GM21619 (cell line): ENCODE measurements at regions not wholly inside any gene's neighbourhood (a gene's known extent, or its start where the extent isn't known, plus 50 kb on each side); places are given as distances from the start of the nearest gene placed in this dataset.

ENCODE experiments used
- ATAC-seq: cut with Tn5 transposase; IDR thresholded peaks from one replicate; pipeline ENCODE4 v1.9.1; 2021; ENCODE audit not compliant: unreplicated experiment

- no peak for ATAC-seq
Measured at GRCh38 chr16:64312292-64312691, 809.6 kb downstream of the CDH11 start.

DNA sequence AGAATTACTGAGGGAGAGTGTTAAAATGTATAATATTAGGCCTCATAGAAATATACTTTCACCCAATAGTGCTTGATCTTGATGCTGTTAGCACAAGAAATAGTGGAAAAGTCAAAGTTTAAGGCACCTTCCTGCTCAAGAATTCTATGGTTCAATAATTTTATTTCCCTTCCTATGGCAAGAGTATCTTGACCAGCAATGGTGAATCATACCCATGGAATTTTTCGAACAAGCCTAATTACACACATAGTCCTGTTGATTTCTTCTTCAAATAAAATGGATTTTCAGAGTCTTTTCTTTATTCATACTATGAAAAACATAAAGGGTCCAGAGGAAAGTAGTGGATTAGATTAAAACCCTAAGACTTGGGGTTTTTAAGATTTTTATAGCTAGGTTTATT is 810.6 kb downstream of the CDH11 start:
- ATAC-seq = no peak

DNA sequence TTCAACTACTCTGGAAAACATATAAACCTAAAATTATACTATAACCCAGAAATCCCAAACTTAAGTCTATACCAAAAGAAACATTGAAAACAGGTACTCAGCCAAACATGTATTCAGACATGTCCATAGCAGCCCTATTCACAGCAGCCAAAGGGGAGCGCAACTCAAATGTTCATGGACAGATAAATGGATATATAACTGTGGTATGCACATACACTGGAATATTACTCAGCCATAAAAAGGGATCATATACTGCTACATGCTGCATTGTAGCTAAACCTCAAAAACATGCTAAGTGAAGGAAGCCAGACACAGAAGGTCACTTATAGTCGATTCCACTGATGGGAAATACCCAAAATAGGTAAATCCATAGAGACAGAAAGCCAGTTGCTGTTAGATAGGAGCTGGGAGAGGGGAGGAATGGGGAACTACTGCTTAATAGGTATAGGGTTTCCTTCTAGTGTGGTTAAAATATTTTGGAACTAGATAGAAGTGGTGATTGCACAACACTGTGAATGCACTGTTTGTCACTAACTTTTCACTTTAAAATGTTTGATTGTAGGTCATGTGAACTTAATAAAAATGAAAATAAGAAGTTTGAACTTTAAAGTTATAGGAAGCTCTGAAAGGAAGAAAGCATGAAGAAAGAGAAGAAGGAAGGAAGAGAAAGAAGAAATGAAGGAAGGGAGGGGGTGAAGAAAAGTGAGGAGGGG is 812.3 kb downstream of the CDH11 start:
- no peak for ATAC-seq

DNA sequence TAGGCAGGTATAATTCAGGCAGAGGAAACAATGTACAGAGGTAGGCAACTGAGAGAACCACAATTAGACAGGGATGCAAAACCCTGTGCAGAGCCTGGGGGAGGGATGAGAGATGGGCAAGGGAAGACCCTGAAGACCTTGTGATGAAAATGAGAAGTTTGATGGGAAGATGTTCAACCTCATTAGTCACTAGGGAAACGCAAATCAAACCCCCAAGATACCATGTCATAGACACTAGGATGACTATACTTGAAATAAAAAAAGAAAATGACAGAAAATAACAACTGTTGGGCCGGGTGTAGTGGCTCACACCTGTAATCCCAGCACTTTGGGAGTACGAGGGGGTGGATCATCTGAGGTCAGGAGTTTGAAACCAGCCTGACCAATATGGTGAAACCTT is 813.1 kb downstream of the CDH11 start:
- no peak for ATAC-seq

DNA sequence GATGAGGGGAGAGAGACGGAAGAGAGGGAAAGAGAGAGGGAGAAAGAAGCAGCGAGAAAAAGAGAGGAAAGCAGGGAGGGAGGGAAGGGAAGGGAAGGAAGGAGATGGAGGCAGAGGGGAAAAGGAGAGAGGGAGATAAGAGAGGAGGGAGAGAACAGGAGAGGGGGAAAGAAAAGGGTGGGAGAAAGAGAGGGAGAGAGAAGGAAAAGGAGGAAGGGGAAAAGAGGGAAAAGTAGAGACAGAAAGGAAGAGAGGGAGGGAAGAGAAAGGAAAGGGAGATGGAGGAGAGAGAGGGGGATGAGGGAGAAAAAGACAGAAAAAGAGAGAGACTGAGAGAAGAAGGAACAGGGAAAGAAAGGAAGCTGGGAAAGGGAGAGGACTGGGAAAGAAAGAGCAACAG is 814.4 kb downstream of the CDH11 start:
- no peak for ATAC-seq

DNA sequence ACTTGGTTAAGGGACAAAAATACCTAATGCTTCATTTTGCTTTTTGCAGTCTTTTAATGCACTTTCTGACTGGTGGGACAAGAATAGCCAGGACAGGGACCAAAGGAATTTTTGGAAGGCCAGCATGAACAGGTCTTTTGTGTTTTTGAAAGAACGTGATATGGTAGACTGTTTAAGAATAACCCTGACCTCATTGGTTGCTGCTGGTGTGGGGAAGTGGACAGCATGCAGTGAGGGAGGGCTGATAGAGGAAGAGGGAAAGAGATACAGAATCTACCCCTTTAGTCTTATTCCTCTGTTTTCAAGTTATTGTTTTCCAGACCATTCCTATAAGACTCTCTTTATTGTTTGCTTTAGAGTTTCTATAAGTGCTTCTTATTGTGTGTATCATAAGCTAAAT is 816.2 kb downstream of the CDH11 start:
- no peak for ATAC-seq

GRCh38 chr16:64304951-64305350 is 816.9 kb downstream of the CDH11 start:
- ATAC-seq = no peak

DNA sequence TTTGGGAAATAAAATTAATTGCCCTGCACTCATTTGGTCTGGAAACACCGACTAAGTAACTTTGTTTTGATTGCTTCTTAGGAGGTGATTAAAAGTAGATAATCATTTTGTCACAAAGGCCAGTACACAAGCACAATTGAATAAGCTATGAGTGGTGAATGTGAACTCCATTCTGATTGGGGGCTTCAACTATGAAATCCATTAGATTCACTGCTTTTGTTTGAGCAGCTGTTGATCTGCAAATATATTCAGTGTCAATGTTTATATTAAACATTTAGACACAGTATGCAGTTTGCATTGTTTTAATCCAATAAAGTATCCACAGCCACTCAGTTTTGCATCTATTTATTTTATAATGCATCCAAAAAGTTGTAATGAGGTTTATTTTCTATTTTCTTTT is 817.5 kb downstream of the CDH11 start:
- ATAC-seq = no peak

- ATAC-seq = no peak
Measured at GRCh38 chr16:64297863-64298600, 823.8 kb downstream of the CDH11 start.

- ATAC-seq = no peak
Measured at GRCh38 chr16:64295466-64295865, 826.4 kb downstream of the CDH11 start.

DNA sequence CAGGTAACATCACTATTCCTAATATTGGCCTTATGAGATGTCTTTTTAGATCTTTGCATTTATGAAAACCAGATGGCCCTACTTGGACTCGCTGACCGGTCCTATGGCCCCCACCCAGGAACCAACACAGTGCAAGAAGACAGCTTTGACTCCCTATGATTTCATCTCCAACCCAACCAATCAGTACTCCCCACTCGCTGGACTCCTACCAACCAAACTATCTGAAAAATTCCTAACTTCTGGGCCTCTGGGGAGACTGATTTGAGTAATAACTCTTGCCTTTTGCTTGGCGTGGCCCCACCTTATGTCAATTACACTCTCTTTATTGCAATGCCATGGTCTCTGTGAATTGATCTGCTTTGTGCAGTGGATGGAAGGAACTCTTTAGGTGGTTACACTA is 828.9 kb downstream of the CDH11 start:
- no peak for ATAC-seq

DNA sequence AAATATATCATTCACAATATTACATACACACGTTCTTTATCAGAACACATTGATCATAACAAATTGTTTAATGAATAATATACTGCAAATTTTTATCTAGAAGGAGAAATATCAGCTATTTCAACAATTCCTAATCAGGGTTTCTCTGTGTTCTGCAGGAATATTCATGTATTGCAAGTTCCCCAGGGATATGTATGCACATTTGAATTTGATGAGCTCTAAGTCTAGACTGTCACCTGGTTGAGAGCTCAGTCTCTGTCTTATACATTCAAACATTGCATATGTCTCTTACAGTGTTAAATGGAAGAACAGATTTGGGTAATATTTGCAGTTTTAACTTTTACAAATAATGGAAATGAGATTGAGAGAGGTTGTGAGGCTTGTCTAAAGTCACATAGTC is 829.7 kb downstream of the CDH11 start:
- no peak for ATAC-seq

DNA sequence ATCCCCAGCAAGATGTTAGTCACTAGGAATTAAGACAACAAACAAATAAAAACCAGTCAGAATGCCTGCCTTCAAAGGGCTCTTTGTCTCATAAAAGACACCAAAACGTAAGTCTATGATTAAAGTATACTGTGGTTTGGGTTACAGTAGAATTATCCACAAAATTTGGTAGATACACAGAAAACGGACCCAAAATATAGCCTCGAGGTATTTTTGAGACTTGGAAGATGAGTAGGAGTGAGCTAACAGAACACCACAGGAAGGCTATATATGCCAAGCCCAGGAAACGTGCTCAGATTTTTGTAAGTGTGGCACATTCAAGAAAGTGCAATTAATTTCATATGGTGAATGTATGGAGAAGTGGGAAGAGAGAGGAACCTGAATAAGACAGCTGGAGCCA is 831.4 kb downstream of the CDH11 start:
- ATAC-seq = no peak

- no peak for ATAC-seq
Measured at GRCh38 chr16:64287655-64288528, 834.0 kb downstream of the CDH11 start.

DNA sequence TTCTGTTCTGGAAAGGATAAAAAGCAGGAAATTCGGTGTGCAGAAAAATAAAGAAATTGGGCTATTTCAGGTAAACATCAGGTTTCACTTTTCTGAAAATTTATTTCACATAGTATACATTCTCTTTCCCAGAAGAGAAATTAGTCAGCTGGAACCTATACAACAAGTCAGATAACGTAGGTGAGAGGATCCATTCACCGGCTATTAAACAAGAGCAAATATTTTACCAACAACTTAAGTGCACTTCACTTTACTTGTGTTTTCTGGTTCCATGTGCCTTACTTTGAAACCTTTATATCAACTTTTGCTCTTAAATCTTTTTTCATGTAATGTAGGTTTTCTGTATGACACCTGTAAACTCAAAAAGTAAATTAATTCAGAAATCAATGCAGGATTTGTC is 839.7 kb downstream of the CDH11 start:
- ATAC-seq = no peak

- ATAC-seq = no peak
Measured at GRCh38 chr16:64280317-64280716, 841.5 kb downstream of the CDH11 start.

GRCh38 chr16:64278196-64278595 is 843.7 kb downstream of the CDH11 start:
- ATAC-seq = no peak

GRCh38 chr16:64276646-64277045 is 845.2 kb downstream of the CDH11 start:
- no peak for ATAC-seq

- ATAC-seq = no peak
Measured at GRCh38 chr16:64272028-64272427, 849.8 kb downstream of the CDH11 start.

- no peak for ATAC-seq
Measured at GRCh38 chr16:64269756-64270155, 852.1 kb downstream of the CDH11 start.

GRCh38 chr16:64265756-64266155 is 856.1 kb downstream of the CDH11 start:
- no peak for ATAC-seq
